ENCODE measurements at regions not wholly inside any gene's neighbourhood (a gene's known extent, or its start where the extent isn't known, plus 50 kb on each side); places are given as distances from the start of the nearest gene placed in this dataset.
"Not testable (repeated sequence)": the region's sequence is repeated elsewhere in the genome, so short reads cannot be mapped to it uniquely, and the experiment has no call there.

DNA sequence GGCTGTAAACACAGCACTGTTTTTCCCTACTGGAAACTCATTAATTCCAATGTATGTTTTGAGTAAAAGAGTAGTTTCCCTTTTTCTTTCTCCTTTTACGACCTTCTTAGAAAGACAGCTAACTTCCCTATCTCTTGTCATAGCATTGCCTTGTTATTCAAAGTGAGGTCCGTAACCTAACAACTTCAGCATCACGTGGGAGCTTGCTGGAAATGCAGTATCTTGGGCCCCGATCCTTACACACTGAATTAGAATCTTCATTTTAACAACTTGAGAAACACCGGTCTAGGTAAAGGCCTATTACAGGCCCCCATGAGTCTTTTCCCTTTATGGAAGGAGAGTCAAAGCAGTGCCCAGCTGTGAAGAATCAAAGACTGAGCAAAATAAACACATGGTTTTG lies 230.7 kb upstream of the PRKD1 start:
- DNase-seq (ENCODE audit: low read depth) = no peak

DNA sequence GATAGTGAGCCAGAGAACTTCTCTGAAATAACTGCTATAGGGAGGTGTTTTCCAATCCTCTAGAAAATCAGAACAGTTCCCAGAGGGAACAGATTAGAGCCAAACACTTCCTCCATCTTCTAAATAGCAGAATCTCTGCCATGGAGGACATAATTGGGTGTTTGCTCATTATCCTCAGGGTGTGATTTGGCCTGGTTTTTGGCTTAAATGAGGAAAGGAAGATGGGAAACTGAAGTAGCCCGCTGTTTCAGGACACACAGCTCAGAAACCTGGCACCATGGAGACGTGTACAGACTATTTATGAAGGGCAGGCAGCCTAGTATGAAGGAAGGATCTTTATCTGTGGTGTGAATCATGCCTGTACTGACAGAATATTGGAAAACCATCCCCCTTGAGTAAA lies 231.7 kb upstream of the PRKD1 start:
- DNase-seq (ENCODE audit: low read depth) = no peak

DNA sequence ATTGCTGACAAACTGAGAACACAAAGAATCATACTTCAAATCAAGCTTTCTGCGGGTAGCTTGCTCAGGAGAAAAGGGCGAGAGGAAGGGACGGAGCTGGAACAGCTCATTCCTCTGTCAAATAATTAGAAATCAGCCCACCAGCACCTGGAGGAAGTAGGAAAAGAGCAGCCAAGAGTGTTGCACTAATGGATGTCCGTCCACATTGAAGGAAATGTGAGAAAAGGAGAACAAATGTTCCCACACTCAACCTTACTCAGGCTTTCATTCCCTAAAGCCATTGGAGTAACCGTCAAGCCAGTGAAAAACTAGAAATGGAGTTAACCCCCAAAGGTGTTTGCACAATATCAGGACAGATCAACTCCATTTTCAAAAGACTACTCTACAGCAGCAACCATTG lies 233.0 kb upstream of the PRKD1 start:
- peak; percentile 53 for DNase-seq (ENCODE audit: low read depth)

DNA sequence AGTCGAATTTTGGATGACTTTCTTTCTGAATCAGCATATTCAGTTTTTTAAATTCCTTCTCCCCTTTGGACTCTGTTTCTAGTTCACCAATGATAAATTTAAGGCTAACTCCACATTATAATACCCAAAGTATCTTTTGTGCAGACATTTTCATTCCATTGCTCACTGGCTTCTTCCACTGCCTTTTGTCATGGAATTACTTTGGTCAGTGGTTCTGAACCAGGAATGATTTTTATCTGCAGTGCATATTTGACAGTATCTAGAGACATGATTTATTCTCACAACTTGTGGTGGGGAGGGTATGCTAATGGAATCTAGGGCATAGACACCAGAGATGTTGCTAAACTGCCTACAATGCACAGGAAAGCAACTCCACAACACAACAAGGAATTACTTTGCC lies 234.4 kb upstream of the PRKD1 start:
- no peak for DNase-seq (ENCODE audit: low read depth)

DNA sequence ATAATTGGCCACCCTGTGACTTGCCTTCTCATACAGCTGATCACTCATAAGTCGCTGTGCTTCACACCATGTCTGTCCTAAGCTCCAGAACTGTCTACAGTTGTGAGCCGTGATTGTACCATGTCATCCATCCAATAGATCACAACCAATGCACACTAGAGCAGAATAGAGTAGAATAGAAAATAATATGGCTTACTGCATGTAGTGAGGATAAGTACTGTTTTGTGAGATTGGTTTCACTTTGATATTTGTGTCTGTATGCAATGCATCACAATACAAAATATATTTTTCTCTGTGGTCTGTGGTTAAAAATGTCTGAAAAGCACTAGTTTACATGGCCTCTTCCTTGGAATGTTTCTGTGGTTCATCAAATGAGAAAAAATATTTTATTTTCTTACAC lies 237.6 kb upstream of the PRKD1 start:
- no peak for DNase-seq (ENCODE audit: low read depth)

DNA sequence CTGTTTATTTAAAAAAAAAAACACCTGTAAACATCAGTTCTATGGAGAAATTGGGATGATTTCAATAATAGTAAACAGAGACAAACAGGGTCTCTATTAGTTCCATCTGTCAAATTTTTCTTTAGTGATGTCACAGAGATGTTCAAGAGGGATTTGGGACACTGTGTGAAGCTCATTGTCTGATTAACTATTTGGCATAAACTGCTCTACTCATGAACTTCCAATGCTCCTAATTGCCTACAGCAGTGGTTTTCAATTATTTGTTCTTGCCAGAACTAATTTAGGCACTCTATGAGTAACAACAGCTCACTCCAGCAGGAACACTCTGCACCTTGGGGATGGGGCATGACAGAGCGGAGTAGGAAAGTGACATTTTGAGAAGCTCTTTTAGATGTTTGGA lies 250.1 kb upstream of the PRKD1 start:
- DNase-seq (ENCODE audit: low read depth) = no peak

DNA sequence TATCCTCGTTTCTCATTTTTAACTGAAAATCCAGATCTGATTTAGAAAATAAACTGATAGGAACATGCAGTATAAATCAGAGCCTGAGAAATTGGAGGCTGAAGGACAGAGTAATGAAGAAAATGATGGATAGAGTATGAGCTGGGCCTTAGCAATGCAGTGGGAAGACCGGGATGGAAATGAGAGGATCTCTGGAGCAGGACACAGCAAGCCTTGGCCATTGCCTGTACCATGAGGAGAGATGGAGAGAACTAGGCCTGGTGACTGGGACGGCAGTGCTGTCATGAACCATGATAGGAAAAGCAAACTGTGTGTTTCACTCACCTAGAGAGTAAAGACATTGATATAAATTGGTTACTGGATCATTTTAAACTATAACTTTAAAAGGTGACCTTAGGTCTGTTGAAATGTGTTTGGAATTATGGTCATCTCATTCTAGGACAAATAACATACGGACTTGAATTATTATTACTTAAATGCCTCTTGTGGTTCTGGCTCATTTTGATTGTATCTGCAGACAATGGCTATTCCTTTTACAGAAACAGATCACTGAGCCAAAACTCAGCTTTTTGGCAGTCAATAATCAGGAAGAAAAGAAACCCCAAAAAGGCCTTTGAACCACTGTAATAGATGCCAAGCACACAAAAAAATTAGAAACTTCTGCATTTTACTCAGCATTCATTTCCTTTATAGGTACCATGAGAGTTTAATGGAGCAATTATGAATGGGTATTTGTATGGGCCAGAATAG lies 251.9 kb upstream of the PRKD1 start:
- DNase-seq (ENCODE audit: low read depth) = no peak

DNA sequence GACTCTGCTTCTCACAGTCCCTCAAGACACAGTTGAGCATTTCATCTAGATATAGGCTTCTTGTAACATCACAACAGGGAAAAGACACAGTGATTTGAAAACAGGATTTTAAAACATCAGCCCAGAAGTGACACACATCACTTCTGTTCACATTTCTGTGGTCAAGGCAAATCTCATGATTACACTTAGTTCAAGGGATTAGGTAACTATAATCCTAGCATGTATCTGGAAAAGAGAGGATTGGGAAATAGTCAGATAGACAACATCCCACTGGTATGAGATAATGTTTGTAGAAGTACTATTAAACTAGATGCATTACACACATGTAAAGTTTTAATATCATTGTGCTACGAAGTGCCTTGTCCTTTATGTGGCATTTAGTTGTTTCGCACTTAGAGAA lies 252.6 kb upstream of the PRKD1 start:
- no peak for DNase-seq (ENCODE audit: low read depth)

DNA sequence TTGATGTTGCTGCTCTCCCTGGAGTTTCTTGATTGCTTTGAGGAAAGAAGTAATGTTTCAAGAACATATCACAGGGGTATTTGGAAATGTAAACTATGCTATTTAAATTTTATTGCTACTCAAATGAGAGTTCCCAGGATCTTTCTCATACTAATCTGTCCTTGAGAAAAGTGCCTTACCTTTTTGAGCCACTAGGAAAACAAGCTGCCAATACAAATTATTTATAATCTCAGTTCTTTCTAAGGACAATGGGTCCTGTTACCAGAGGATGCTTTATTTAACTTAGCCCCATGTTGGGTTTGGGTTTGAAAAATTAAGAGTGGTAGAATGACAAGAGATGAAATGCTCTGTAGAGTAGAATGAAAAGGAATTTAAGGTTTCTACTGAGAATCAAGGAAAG lies 258.2 kb upstream of the PRKD1 start:
- no peak for DNase-seq (ENCODE audit: low read depth)

DNA sequence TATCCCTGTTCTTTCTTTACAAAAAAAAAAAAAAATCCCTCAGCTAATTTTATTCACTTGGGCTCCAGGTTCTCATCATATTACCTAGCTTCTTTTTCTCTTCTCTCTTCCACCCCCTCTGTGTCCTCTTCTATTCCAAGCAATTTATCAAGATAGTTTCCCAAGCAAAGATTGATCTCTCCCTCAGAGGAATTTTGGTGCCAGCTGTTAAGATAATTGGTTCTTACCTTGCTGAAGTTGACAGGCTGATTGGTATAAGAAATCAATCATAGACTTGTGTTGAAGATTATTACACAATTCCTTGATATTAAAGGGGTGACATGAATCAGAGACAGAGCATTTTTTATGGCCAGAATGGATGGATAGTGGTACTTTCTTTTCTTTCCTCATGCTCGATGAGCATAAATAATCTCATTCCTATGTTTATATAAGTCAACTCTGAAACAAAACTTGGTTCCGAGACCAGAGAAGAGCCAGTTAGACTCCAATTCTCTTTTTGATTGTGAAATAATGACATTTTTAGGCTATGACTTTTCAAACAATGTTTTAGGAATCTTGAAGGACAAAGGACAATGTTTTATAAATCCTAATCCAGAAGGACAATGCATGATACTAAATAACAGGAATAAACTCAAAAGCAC lies 264.1 kb upstream of the PRKD1 start:
- DNase-seq (ENCODE audit: low read depth) = no peak

DNA sequence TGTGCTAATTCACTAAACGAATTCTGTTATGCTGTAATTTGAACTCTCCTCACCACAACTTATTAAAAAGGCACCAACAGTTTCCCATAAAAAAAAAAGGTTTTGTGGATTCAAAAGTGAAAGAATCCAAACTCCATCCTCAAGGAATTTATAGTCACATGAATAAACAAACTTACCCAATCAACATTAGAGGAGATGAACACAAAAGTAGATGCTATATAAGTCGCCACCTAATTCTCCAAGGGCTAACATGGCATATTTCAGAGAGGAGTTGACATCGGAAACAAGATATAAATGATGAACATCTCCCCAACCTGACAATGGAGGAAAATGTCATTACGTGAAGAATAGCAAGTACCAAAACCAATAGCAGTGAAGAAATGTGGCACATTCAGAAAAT lies 265.5 kb upstream of the PRKD1 start:
- no peak for DNase-seq (ENCODE audit: low read depth)

DNA sequence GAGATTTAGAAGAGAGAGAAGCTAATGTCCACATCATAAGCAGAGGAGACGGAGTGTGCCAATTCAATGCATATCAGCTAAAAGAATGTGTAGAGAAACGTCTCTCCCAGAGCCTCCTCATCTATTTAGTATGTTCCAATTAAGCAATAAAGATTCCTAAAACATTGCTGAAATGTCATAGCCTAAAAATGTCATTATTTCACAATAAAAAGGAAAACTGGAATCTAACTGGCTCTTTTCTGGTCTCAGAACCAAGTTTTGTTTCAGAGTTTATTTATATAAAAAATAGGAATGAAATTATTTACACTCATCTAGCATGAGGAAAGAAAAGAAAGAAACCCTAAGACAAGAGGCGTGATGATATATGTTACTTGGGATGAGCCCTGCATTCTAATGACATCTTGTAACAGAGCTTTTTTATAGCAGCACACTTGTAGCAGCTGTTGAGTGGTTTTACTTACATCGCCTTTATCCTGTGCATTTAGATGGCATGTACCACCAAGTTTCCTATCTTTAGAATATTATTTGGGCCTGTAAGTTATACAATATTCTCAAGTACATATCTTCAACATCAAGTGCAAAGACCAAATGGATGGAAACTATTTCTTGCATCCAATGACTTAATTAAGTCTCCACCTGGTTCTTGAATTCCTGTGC lies 266.3 kb upstream of the PRKD1 start:
- DNase-seq (ENCODE audit: low read depth) = no peak

DNA sequence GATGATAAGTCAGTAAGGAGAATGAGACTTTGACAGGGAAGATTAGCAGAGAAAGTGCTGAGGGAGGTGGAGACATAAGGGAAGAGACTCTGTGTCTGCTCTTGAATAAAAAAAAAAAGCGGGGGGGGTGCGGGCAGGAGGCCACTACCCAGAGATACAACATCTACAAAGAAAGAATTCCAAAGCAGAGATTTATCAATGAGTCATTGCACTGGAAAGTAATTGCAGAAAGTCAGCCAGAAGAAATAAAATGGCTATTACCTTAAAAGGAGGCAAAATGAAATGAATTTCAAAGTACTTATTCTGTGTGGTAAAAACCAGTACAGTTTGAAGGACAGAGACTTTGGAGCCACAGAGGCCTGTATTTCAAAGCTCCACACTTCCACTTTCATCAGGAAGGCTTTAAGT lies 267.1 kb upstream of the PRKD1 start:
- peak; percentile 61 for DNase-seq (ENCODE audit: low read depth)

DNA sequence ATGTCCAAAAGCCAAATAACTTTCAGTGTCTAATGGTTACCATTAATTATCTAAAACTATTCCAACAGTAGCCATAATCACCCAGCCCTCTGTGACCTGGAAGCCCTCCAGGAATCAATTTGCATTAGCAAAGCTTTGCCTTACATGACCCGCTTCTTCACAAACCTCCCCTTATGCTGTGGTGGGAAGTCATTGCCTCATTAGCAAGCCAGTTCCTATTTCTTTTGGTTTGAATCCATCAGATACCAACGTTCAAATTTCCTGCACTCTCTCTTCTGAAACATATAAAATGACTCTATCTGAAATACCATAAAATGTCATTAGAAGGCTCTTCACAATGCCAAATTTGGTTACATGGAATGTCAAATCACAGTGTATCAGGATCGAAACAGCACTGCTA lies 268.3 kb upstream of the PRKD1 start:
- DNase-seq (ENCODE audit: low read depth) = no peak

DNA sequence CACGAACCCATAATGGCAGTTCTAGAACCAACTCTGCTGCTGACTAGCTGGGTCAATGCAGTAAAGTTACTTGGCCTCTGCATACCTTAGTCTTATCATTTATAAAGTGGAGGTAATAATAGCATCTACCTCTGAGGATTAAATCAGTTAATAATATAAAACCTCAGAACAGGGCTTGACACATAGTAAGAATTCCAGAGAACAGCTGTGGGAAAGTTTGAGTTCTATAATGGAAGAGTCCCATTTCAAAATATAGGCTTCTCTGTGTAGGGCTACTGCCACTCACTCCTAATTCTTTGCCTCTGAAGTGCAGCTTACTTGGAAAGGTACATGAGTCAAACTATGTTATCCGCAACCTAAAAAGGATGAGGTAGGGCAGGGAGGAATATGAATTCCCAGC lies 269.2 kb upstream of the PRKD1 start:
- no peak for DNase-seq (ENCODE audit: low read depth)

DNA sequence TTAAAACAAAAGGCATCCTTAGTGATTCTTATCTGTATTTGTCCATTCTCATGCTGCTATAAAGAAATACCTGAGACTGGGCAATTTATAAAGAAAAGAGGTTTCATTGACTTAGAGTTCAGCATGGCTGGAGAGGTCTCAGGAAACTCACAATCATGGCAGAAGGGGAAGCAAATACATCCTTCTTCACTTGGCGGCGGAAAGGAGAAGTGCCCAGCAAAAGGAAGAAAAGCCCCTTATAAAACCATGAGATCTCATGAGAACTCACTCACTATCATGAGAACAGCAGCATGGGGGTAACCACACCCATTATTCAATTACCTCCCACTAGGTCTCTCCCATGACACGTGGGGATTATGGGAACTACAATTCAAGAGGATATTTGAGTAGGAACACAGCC lies 271.1 kb upstream of the PRKD1 start:
- not testable (repeated sequence) for DNase-seq (ENCODE audit: low read depth)

DNA sequence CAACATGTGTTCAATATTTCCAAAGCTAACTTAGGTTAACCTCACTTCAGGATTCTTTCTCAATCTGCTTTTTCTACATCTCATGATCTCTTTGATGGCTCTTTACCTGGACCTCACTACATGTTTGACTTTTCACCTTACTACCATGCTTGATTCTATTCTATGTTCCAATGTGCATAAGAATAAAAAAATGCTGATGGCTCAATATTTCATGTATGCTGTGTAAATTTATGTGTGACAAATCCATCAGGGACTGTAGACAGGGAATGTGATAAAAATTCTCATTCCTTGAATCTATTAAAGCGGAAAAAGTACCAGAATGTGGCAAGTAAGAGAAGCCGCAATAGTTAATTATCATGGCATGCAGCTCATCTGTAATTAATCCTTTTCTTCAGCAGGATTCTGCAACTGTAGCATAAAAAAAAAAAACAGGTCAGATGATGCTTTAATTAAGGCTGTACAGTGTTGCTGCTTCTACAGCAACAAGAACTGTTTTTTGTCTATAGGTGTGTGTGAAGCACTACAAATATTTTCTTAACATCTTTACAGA lies 276.9 kb upstream of the PRKD1 start:
- DNase-seq (ENCODE audit: low read depth) = no peak

DNA sequence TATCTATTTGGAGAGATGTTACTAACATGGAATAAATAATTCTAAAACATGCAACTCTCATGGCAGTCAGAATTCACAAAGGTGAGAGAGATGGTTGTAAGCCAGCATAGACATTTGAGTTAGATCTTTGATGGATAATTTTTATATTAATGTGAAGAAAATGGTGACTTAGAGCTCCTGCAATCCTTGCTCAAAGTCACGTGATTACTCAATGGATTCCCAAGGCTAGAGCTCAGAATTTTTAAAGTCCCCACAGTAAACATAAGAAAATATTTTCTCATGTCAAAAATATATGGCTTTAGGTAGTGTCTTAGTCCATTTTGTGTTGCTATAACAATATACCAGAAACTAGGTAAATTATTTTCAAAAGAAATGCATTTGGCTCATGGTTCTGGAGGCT lies 281.5 kb upstream of the PRKD1 start:
- no peak for DNase-seq (ENCODE audit: low read depth)

DNA sequence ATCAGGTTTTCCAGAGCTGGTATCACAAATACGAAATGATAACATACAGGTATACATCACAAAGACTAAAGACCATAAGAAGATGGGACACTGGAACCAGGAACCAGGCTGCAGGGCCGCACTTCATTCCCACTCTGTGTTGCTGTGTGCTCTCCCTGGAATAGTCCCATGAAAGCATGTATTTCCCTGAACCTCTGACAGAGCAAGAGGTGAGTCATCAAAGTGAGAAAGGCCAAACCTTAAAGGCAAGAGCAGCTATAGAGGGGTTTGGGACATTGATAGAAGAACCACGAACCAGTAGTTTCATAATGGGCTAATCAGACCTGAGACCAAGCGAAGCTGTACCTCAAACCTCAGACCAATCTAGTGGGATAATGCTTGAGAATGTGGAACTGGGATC lies 283.0 kb upstream of the PRKD1 start:
- peak; percentile 54 for DNase-seq (ENCODE audit: low read depth)

DNA sequence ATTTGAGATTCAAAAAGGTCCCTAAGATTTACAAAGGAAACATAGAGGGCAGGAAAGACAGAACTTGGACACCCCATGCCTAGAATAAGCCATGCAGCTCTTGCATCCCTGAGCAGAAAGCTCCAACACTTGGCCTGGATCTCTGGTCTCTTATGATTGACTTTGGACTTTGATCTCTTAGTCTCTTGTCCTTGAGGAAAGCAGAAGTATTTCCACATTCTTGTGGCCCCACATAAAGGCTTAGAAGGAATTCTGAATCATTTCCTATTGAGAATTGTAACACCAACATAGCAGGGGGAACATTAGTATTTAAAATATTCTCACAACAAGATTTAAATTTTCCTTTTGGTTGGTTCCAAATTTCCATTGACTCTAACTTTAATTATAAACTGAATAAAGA lies 283.7 kb upstream of the PRKD1 start:
- DNase-seq (ENCODE audit: low read depth) = peak; percentile 44

DNA sequence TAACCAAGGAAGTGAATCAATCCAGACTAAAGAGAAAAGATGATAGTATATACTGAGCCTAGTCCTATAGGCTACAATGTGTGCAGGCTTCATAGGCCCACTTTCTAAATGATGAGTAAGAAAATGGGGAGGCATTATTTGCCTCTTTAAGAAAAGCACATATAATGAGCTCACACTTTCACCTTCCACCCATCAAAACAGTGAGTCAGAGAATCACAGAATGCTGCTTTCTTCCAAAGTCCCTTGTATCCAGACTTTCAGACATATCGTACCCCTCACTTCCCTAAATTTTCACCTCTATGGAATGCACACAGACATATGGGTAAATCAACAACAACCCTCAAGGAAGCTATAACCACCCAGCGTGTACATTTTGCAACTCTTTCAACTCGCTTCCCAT lies 286.4 kb upstream of the PRKD1 start:
- peak; percentile 51 for DNase-seq (ENCODE audit: low read depth)

DNA sequence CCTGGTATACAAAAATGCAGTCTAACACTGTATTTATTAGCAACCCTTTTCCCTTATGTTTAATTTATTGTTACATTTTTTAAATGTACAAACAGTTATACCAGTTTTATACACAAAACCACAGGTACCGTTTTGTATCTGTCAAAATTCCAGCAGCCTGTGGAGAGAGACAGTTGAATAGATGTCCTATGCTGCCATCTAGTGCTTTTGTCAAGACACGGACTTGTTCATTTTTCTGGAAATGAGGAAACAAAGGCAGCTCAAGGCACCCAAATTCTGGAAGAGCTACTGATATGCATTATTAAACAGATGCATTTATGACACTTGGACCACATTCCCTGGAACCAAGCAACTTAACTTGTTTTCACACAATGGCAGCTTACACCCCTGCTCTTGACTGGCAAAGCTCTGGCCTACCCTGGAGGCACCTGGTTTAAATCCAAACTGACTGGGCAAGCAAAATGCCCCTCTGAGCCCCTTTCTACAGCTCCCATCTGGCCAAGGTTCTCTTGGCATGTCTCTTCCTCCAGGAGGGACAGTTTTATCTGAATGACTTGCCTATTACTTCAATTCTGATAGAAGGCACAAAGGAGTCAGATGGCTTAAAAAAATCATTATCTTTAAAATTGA lies 286.9 kb upstream of the PRKD1 start:
- peak; percentile 52 for DNase-seq (ENCODE audit: low read depth)
